Breast epithelium (tissue), 4 donors: ENCODE measurements at regions not wholly inside any gene's neighbourhood (a gene's known extent, or its start where the extent isn't known, plus 50 kb on each side); places are given as distances from the start of the nearest gene placed in this dataset.

Experiments
- DNase-seq, 2 donors: peaks; one replicate each; pipeline ENCODE4 v3.0.0-alpha.2; 2019; ENCODE audit warnings: low spot score in 2 of 2
- H3K27ac ChIP-seq, 2 donors: fragments of 200-600 bp; sonication (generic) in 1 of 2; one replicate each; pipeline ENCODE4 v1.5.1; 2016 to 2019; ENCODE audit warnings: mild to moderate bottlenecking in 1 of 2
- H3K27me3 ChIP-seq, 2 donors: fragments of 200-600 bp; sonication (generic) in 1 of 2; one replicate each; pipeline versions ENCODE4 v1.5.1 to v1.6.0; 2017 to 2019; ENCODE audit warnings: control low read depth in 1 of 2, mild to moderate bottlenecking in 1 of 2
- H3K36me3 ChIP-seq: fragments of 200-600 bp; one replicate; pipeline ENCODE4 v1.5.1; 2019
- H3K4me1 ChIP-seq, 2 donors: fragments of 200-600 bp; sonication (generic); one replicate each; pipeline ENCODE4 v1.5.1; 2016 to 2019; ENCODE audit warnings: control low read depth in 1 of 2
- H3K4me3 ChIP-seq, 3 donors: fragments of 200-600 bp; sonication (generic); 1 replicate in 2 of 3; 2 replicates in 1 of 3; pipeline ENCODE4 v1.5.1; 2016 to 2019; ENCODE audit warnings: mild to moderate bottlenecking in 3 of 3, moderate library complexity in 2 of 3
- H3K9me3 ChIP-seq, 2 donors: fragments of 200-600 bp; sonication (generic) in 1 of 2; one replicate each; pipeline ENCODE4 v1.5.1; 2016 to 2019; ENCODE audit warnings: control low read depth in 1 of 2
- CTCF ChIP-seq, 3 donors: fragments of 450-650 bp; IDR thresholded peaks; one replicate each; pipeline ENCODE4 v1.5.1; 2016 to 2017; ENCODE audit warnings: antibody characterized with exemption in 3 of 3, mild to moderate bottlenecking in 3 of 3, moderate library complexity in 3 of 3
- POLR2A ChIP-seq: fragments of 450-650 bp; IDR thresholded peaks from one replicate; pipeline ENCODE4 v1.6.1; 2016; ENCODE audit warnings: antibody characterized with exemption, mild to moderate bottlenecking, moderate library complexity
- POLR2AphosphoS5 ChIP-seq, 3 donors: sonication (generic); formaldehyde crosslinking; IDR thresholded peaks; one replicate each; pipeline ENCODE4 v1.6.1; 2017; ENCODE audit warnings: antibody characterized with exemption in 3 of 3
- intact Hi-C: fragments of 100-400 bp; cut with DNase I; formaldehyde crosslinking; loops from one replicate; pipeline ENCODE4 v1.15.1; 2023; ENCODE audit warnings: low total_unique reads

GRCh38 chr22:34045311-34045710 lies 125.0 kb upstream of the LARGE1 start:
- Histone ChIP-seq H3K27ac (no peak overlapping the region), H3K4me1 (no peaks in the 10 kb centered on the region), H3K4me3 (no peak overlapping the region), H3K36me3 (no peaks in the 10 kb centered on the region), H3K9me3 (no peaks in the 10 kb centered on the region), H3K27me3 (no peaks in the 10 kb centered on the region)
- TF ChIP-seq POLR2A (no peak), CTCF (IDR thresholded peaks at IDR 0.05) (no peak), POLR2AphosphoS5 (IDR thresholded peaks at IDR 0.05) (no peak)
- DNase-seq, result no peak
- intact Hi-C loops, result no loop called here

GRCh38 chr22:34055525-34056200 lies 135.4 kb upstream of the LARGE1 start:
- Histone ChIP-seq H3K9me3 (peaks cover 8 to 17% of the 10 kb centered on the region in 2 donors), H3K4me3 (no peak overlapping the region), H3K27ac (no peak overlapping the region), H3K27me3 (peaks cover 0 to 4% of the 10 kb centered on the region in 2 donors), H3K4me1 (no peaks in the 10 kb centered on the region), H3K36me3 (no peaks in the 10 kb centered on the region)
- DNase-seq, result no peak
- intact Hi-C loops, result no loop called here
- no peak for TF ChIP-seq POLR2A
- no peak for TF ChIP-seq CTCF (IDR thresholded peaks at IDR 0.05)
- TF ChIP-seq POLR2AphosphoS5 (IDR thresholded peaks at IDR 0.05), result no peak

GRCh38 chr22:34057726-34058125 lies 137.4 kb upstream of the LARGE1 start:
- Histone ChIP-seq H3K27me3 (peaks cover 0 to 4% of the 10 kb centered on the region in 2 donors), H3K36me3 (no peaks in the 10 kb centered on the region), H3K9me3 (peaks cover 8 to 17% of the 10 kb centered on the region in 2 donors), H3K4me3 (no peak overlapping the region), H3K27ac (no peak overlapping the region), H3K4me1 (no peaks in the 10 kb centered on the region)
- DNase-seq, result no peak
- intact Hi-C loops, result no loop called here
- TF ChIP-seq POLR2A (no peak), POLR2AphosphoS5 (IDR thresholded peaks at IDR 0.05) (no peak), CTCF (IDR thresholded peaks at IDR 0.05) (no peak)

- H3K4me3 ChIP-seq, result no peak overlapping the region
- H3K27ac ChIP-seq, result no peak overlapping the region
- H3K9me3 ChIP-seq, result peaks cover 1 to 7% of the 10 kb centered on the region in 2 donors
- no peak for DNase-seq
- H3K4me1 ChIP-seq, result no peaks in the 10 kb centered on the region
- no peaks in the 10 kb centered on the region for H3K36me3 ChIP-seq
- TF ChIP-seq CTCF (IDR thresholded peaks at IDR 0.05), result no peak
- no peak for TF ChIP-seq POLR2AphosphoS5 (IDR thresholded peaks at IDR 0.05)
- no peak for TF ChIP-seq POLR2A
- intact Hi-C loops, result no loop called here
- no peaks in the 10 kb centered on the region for H3K27me3 ChIP-seq
These were observed 144.4 kb upstream of the LARGE1 start for GRCh38 chr22:34064696-34065095.

GRCh38 chr22:34067031-34067430 lies 146.8 kb upstream of the LARGE1 start:
- no peaks in the 10 kb centered on the region for H3K9me3 ChIP-seq
- no peaks in the 10 kb centered on the region for H3K4me1 ChIP-seq
- no peaks in the 10 kb centered on the region for H3K27me3 ChIP-seq
- no peak overlapping the region for H3K4me3 ChIP-seq
- TF ChIP-seq POLR2AphosphoS5 (IDR thresholded peaks at IDR 0.05), result no peak
- TF ChIP-seq POLR2A, result no peak
- no peak for TF ChIP-seq CTCF (IDR thresholded peaks at IDR 0.05)
- no peak overlapping the region for H3K27ac ChIP-seq
- no peaks in the 10 kb centered on the region for H3K36me3 ChIP-seq
- intact Hi-C loops, result no loop called here
- DNase-seq, result no peak
